Stomach (tissue), 8 donors: ENCODE measurements at regions not wholly inside any gene's neighbourhood (a gene's known extent, or its start where the extent isn't known, plus 50 kb on each side); places are given as distances from the start of the nearest gene placed in this dataset.

ENCODE experiments used
- DNase-seq, 2 donors: peaks; one replicate each; pipeline versions ENCODE4 v3.0.0 to v3.0.0-alpha.2; 2013 to 2019
- H3K27ac ChIP-seq, 5 donors: fragments of 200-600 bp in 4 of 5; sonication (generic) in 4 of 5; one replicate each; pipeline ENCODE4 v1.5.1; 2013 to 2019; ENCODE audit warnings: mild to moderate bottlenecking in 1 of 5, moderate library complexity in 1 of 5
- H3K27me3 ChIP-seq, 3 donors: fragments of 200-600 bp; sonication (generic); one replicate each; pipeline ENCODE4 v1.5.1; 2017 to 2019; ENCODE audit warnings: mixed run types in 1 of 3
- H3K36me3 ChIP-seq, 4 donors: fragments of 200-600 bp; sonication (generic); 1 replicate in 3 of 4; 2 replicates in 1 of 4; pipeline ENCODE4 v1.5.1; 2016 to 2019
- H3K4me1 ChIP-seq, 4 donors: fragments of 200-600 bp; sonication (generic); one replicate each; pipeline ENCODE4 v1.5.1; 2016 to 2019
- H3K4me3 ChIP-seq, 4 donors: fragments of 200-600 bp; sonication (generic) in 3 of 4; one replicate each; pipeline ENCODE4 v1.5.1; 2016 to 2019; ENCODE audit warnings: mild to moderate bottlenecking in 1 of 4
- H3K9me3 ChIP-seq, 4 donors: fragments of 200-600 bp; sonication (generic); one replicate each; pipeline ENCODE4 v1.5.1; 2016 to 2019
- EP300 ChIP-seq: sonication (generic); formaldehyde crosslinking; IDR thresholded peaks from one replicate; pipeline ENCODE4 v1.6.1; 2017; ENCODE audit warnings: antibody characterized with exemption
- POLR2A ChIP-seq, 4 donors: fragments of 450-650 bp; IDR thresholded peaks; one replicate each; pipeline ENCODE4 v1.6.1; 2016; ENCODE audit warnings: antibody characterized with exemption in 4 of 4, control low read depth in 2 of 4, mild to moderate bottlenecking in 1 of 4, moderate library complexity in 1 of 4
- POLR2AphosphoS5 ChIP-seq, 3 donors: sonication (generic); formaldehyde crosslinking; IDR thresholded peaks; one replicate each; pipeline ENCODE4 v1.6.1; 2016; ENCODE audit warnings: antibody characterized with exemption in 3 of 3
- WGBS, 5 donors: extraction: QIAGEN DNeasy Blood & Tissue Kit in 3 of 5; methylation state at CpG; one replicate each; pipeline versions ENCODE4 v1.1.5 to v1.1.7; 2013 to 2018; 5-methylcytosine and 5-hydroxymethylcytosine counted together
- intact Hi-C: fragments of 100-400 bp; cut with DNase I; formaldehyde crosslinking; loops from one replicate; pipeline ENCODE4 v1.15.1; 2023; ENCODE audit warnings: low total_unique reads
- TF ChIP-seq, protein P1 (sequence below), 7 experiments: fragments of 450-650 bp in 4 of 7; fragments of 200-600 bp in 3 of 7; sonication (generic) in 3 of 7; IDR thresholded peaks; one replicate each; pipeline ENCODE4 v1.5.1; 2016 to 2019; ENCODE audit warnings: antibody characterized with exemption in 7 of 7, control low read depth in 2 of 7, mild to moderate bottlenecking in 1 of 7
- donor health status: healthy with polysubstance abuse.
- donor health status: Bipolar disorder and iron deficiency.
- donor health status: healthy.

DNA sequence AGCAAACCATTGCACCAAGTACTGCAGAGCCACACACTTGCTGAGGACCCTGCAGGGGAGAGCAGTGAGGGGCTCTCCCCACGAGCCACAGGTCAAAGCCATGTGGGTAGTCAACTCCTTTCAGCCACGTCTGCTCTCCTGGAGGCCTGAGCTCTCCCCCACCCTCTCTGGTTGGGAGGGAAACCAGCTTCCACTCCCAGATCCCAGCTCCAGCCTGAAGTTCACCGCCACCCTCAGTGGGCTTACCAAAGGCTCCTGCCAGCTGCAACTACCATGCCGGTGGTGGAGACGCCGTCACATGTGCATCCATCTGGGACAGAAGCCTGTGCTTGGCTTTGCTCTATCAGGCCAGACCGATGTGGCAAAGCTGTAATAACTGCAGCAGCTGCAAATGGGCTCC, 521.5 kb upstream of the RAB6C start:
- no peak overlapping the region for H3K27ac ChIP-seq
- no peaks in the 10 kb centered on the region for H3K4me1 ChIP-seq
- H3K36me3 ChIP-seq: no peaks in the 10 kb centered on the region
- H3K9me3 ChIP-seq: no peaks in the 10 kb centered on the region
- 78 to 98% (median 84%) methylated on average over 5 to 7 of the region's 7 CpGs for WGBS, 5 donors
- H3K27me3 ChIP-seq: no peaks in the 10 kb centered on the region
- no peak overlapping the region for H3K4me3 ChIP-seq
- TF ChIP-seq, protein P1, sequence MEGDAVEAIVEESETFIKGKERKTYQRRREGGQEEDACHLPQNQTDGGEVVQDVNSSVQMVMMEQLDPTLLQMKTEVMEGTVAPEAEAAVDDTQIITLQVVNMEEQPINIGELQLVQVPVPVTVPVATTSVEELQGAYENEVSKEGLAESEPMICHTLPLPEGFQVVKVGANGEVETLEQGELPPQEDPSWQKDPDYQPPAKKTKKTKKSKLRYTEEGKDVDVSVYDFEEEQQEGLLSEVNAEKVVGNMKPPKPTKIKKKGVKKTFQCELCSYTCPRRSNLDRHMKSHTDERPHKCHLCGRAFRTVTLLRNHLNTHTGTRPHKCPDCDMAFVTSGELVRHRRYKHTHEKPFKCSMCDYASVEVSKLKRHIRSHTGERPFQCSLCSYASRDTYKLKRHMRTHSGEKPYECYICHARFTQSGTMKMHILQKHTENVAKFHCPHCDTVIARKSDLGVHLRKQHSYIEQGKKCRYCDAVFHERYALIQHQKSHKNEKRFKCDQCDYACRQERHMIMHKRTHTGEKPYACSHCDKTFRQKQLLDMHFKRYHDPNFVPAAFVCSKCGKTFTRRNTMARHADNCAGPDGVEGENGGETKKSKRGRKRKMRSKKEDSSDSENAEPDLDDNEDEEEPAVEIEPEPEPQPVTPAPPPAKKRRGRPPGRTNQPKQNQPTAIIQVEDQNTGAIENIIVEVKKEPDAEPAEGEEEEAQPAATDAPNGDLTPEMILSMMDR (IDR thresholded peaks at IDR 0.05): no peak
- TF ChIP-seq POLR2A (IDR thresholded peaks at IDR 0.05): no peak
- no peak for TF ChIP-seq POLR2AphosphoS5 (IDR thresholded peaks at IDR 0.05)
- TF ChIP-seq EP300: no peak
- no peak for DNase-seq
- intact Hi-C loops: no loop called here

DNA sequence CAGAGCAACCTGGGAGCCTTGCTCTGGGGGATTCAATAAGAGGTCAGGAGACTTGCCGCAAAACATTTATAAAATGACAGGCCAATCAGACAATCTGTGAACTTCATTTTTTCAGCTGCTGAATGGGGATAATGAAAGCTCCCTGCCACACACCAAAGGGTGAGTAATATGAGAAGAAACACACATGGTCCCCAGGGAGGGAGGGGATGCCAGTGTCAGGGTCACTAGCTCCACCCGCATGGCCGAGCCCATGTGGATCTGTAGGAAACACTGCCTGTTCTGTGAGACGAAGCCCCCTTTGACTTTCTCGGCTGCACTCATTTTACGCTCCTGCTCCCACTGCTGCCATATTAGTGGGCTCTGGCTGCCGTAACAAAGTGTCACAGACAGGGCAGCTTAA, 521.0 kb upstream of the RAB6C start:
- WGBS, 5 donors: 67 to 85% (median 72%) methylated on average over 6 to 7 of the region's 7 CpGs
- no peaks in the 10 kb centered on the region for H3K27me3 ChIP-seq
- intact Hi-C loops: no loop called here
- H3K36me3 ChIP-seq: no peaks in the 10 kb centered on the region
- H3K4me1 ChIP-seq: no peaks in the 10 kb centered on the region
- TF ChIP-seq POLR2A (IDR thresholded peaks at IDR 0.05) (no peak), EP300 (no peak), POLR2AphosphoS5 (IDR thresholded peaks at IDR 0.05) (no peak)
- TF ChIP-seq, protein P1 (IDR thresholded peaks at IDR 0.05): no peak
- no peaks in the 10 kb centered on the region for H3K9me3 ChIP-seq
- H3K27ac ChIP-seq: no peak overlapping the region
- no peak for DNase-seq
- H3K4me3 ChIP-seq: no peak overlapping the region

DNA sequence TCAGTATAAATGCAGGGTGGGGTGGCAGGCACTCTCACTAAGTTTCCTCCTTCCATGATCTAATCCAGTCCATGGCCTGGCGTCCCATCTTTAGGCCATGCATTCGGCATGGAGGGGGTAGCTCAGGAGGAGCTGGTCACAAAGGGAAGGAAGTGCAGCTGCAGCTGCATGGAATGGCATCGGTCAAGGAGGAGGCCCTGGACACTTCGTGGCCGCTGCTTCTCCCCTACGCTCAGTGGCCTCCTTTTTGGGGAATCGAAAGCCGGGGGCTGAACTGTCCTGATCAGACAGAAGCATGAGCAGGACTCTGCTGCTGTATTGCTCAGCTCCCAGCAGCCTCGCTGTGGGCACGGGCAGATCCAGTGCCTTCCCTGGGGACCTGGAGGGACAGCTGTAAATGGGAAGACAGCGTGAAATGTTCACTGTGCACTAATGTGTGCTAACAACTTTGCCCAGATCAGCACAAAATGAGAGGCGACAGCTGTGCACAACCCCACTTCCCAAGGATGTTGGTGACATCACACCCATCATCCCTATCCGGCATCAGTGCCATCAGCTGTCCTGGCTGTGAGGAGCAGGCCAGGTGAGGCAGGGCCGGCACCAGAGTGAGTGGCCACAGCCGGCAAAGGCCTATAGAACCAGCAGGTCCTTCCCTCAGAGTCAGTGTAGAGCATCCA, 520.1 kb upstream of the RAB6C start:
- Histone ChIP-seq H3K4me1 (no peaks in the 10 kb centered on the region), H3K9me3 (no peaks in the 10 kb centered on the region), H3K36me3 (no peaks in the 10 kb centered on the region), H3K4me3 (no peak overlapping the region), H3K27me3 (no peaks in the 10 kb centered on the region), H3K27ac (no peak overlapping the region)
- TF ChIP-seq POLR2A (IDR thresholded peaks at IDR 0.05): no peak
- no peak for TF ChIP-seq POLR2AphosphoS5 (IDR thresholded peaks at IDR 0.05)
- TF ChIP-seq EP300: no peak
- TF ChIP-seq, protein P1 (IDR thresholded peaks at IDR 0.05): no peak
- intact Hi-C loops: no loop called here
- 76 to 88% (median 87%) methylated on average over 10 to 15 of the region's 15 CpGs for WGBS, 5 donors
- DNase-seq: peak in 1 of 2 donors; percentile 7

DNA sequence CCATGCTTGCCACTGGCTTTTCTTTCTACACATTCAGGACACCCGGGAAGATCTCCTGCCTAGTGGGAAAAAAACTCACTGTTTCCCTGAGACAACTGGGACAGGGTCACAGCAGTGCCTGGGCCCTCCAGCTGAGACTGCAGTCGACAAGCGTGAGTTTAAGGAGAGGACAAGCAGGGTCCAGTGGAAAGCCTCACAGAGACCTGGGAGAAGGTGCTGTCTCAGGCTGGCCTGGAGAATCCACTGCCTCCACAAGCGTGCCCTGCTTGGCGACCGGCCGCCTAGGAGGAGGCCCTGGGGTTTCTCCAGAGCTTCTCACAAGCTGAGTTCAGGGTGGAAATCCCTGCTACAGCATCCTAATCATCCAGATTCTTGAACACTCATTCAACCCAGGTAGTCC, 519.6 kb upstream of the RAB6C start:
- intact Hi-C loops: no loop called here

More for the DNA sequence above, 519.6 kb upstream of the RAB6C start:
- Histone ChIP-seq H3K9me3 (no peaks in the 10 kb centered on the region), H3K4me1 (no peaks in the 10 kb centered on the region), H3K27ac (no peak overlapping the region), H3K36me3 (no peaks in the 10 kb centered on the region), H3K27me3 (no peaks in the 10 kb centered on the region), H3K4me3 (no peak overlapping the region)
- DNase-seq: no peak
- no peak for TF ChIP-seq POLR2A (IDR thresholded peaks at IDR 0.05)
- no peak for TF ChIP-seq EP300
- TF ChIP-seq, protein P1 (IDR thresholded peaks at IDR 0.05): no peak
- TF ChIP-seq POLR2AphosphoS5 (IDR thresholded peaks at IDR 0.05): no peak
- whole genome bisulfite sequencing, 5 donors: 84 to 93% (median 89%) methylated on average over 7 of the region's 7 CpGs
